ENCODE measurements at regions not wholly inside any gene's neighbourhood (a gene's known extent, or its start where the extent isn't known, plus 50 kb on each side); places are given as distances from the start of the nearest gene placed in this dataset.

GRCh38 chr6:8794420-8794819, 359.1 kb upstream of the SLC35B3 start:
- H3K4me3 Mint-ChIP-seq: no peak overlapping the region
- no peaks in the 10 kb centered on the region for H3K36me3 Mint-ChIP-seq
- Histone ChIP-seq H3K36me3 (ENCODE audit: control insufficient read depth in 2 of 2, extremely low read depth in 1 of 2, insufficient read depth in 1 of 2, low read length in 1 of 2) (no peaks in the 10 kb centered on the region), H3K4me3 (ENCODE audit: control insufficient read depth in 1 of 2, extremely low read depth in 1 of 2, low read length in 1 of 2) (no peak overlapping the region), H3K27me3 (replicated peaks in 1 of 2; ENCODE audit: control insufficient read depth in 2 of 2, extremely low read depth in 1 of 2, insufficient read depth in 2 of 2, low read length in 1 of 2) (no peaks in the 10 kb centered on the region), H3K9me3 (no peaks in the 10 kb centered on the region), H3K27ac (ENCODE audit: low read length) (no peak overlapping the region), H3K4me1 (ENCODE audit: control insufficient read depth in 1 of 2, extremely low read depth in 1 of 2, insufficient read depth in 2 of 2, low read length in 2 of 2) (no peaks in the 10 kb centered on the region)
- ChIA-PET POLR2A (interaction anchor here in 1 of 2 donors (0.6 kb wide), 1 partner anchor 160 kb away, joined by 3 read pairs; no protein-coding TSS in a partner anchor), CTCF (no interaction called here)
- no peaks in the 10 kb centered on the region for H3K27me3 Mint-ChIP-seq
- ATAC-seq (replicated peaks in 1 of 4) (no peak), DNase-seq (no peak)
- H3K27ac Mint-ChIP-seq: no peak overlapping the region
- peaks cover 7 to 13% (median 9%) of the 10 kb centered on the region in 3 donors for H3K9me3 Mint-ChIP-seq
- no peaks in the 10 kb centered on the region for H3K4me1 Mint-ChIP-seq
- WGBS (ENCODE audit: insufficient coverage): no CpG with 5 or more reads among the region's 3 CpGs

GRCh38 chr6:8789878-8790277, 354.5 kb upstream of the SLC35B3 start:
- DNase-seq: no peak
- H3K4me3 Mint-ChIP-seq: no peak overlapping the region
- no CpG with 5 or more reads among the region's 2 CpGs for WGBS (ENCODE audit: insufficient coverage)
- Histone ChIP-seq H3K4me1 (ENCODE audit: control insufficient read depth in 1 of 2, extremely low read depth in 1 of 2, insufficient read depth in 2 of 2, low read length in 2 of 2) (no peaks in the 10 kb centered on the region), H3K9me3 (no peaks in the 10 kb centered on the region), H3K36me3 (ENCODE audit: control insufficient read depth in 2 of 2, extremely low read depth in 1 of 2, insufficient read depth in 1 of 2, low read length in 1 of 2) (no peaks in the 10 kb centered on the region), H3K27me3 (replicated peaks in 1 of 2; ENCODE audit: control insufficient read depth in 2 of 2, extremely low read depth in 1 of 2, insufficient read depth in 2 of 2, low read length in 1 of 2) (no peaks in the 10 kb centered on the region), H3K4me3 (ENCODE audit: control insufficient read depth in 1 of 2, extremely low read depth in 1 of 2, low read length in 1 of 2) (no peak overlapping the region), H3K27ac (ENCODE audit: low read length) (no peak overlapping the region)
- no peaks in the 10 kb centered on the region for H3K4me1 Mint-ChIP-seq
- no peaks in the 10 kb centered on the region for H3K36me3 Mint-ChIP-seq
- ChIA-PET POLR2A (no interaction called here), CTCF (no interaction called here)
- H3K27ac Mint-ChIP-seq: no peak overlapping the region
- no peak for ATAC-seq (replicated peaks in 1 of 4)
- no peaks in the 10 kb centered on the region for H3K27me3 Mint-ChIP-seq
- peaks cover 8 to 15% (median 13%) of the 10 kb centered on the region in 3 donors for H3K9me3 Mint-ChIP-seq

GRCh38 chr6:8785223-8785622, 349.9 kb upstream of the SLC35B3 start:
- ATAC-seq (replicated peaks in 1 of 4) (no peak), DNase-seq (no peak)
- Mint-ChIP-seq H3K4me1 (no peaks in the 10 kb centered on the region), H3K36me3 (no peaks in the 10 kb centered on the region), H3K27ac (no peak overlapping the region), H3K9me3 (peaks cover 2 to 27% (median 12%) of the 10 kb centered on the region in 3 donors), H3K27me3 (peaks cover 0 to 3% of the 10 kb centered on the region in 2 donors), H3K4me3 (no peak overlapping the region)
- ChIA-PET CTCF (no interaction called here), POLR2A (no interaction called here)
- no peaks in the 10 kb centered on the region for H3K9me3 ChIP-seq
- WGBS (ENCODE audit: insufficient coverage): no CpG with 5 or more reads among the region's 3 CpGs
- no peaks in the 10 kb centered on the region for H3K4me1 ChIP-seq (ENCODE audit: control insufficient read depth in 1 of 2, extremely low read depth in 1 of 2, insufficient read depth in 2 of 2, low read length in 2 of 2)
- no peak overlapping the region for H3K27ac ChIP-seq (ENCODE audit: low read length)
- no peaks in the 10 kb centered on the region for H3K36me3 ChIP-seq (ENCODE audit: control insufficient read depth in 2 of 2, extremely low read depth in 1 of 2, insufficient read depth in 1 of 2, low read length in 1 of 2)
- H3K4me3 ChIP-seq (ENCODE audit: control insufficient read depth in 1 of 2, extremely low read depth in 1 of 2, low read length in 1 of 2): no peak overlapping the region
- H3K27me3 ChIP-seq (replicated peaks in 1 of 2; ENCODE audit: control insufficient read depth in 2 of 2, extremely low read depth in 1 of 2, insufficient read depth in 2 of 2, low read length in 1 of 2): no peaks in the 10 kb centered on the region

GRCh38 chr6:8783191-8783590, 347.8 kb upstream of the SLC35B3 start:
- ATAC-seq (replicated peaks in 1 of 4) (no peak), DNase-seq (no peak)
- no peaks in the 10 kb centered on the region for H3K4me1 ChIP-seq (ENCODE audit: control insufficient read depth in 1 of 2, extremely low read depth in 1 of 2, insufficient read depth in 2 of 2, low read length in 2 of 2)
- no peak overlapping the region for H3K4me3 ChIP-seq (ENCODE audit: control insufficient read depth in 1 of 2, extremely low read depth in 1 of 2, low read length in 1 of 2)
- Mint-ChIP-seq H3K27ac (no peak overlapping the region), H3K36me3 (no peaks in the 10 kb centered on the region), H3K4me3 (no peak overlapping the region), H3K4me1 (no peaks in the 10 kb centered on the region), H3K27me3 (peaks cover 0 to 3% of the 10 kb centered on the region in 2 donors), H3K9me3 (peaks cover 2 to 20% (median 15%) of the 10 kb centered on the region in 3 donors)
- H3K27me3 ChIP-seq (replicated peaks in 1 of 2; ENCODE audit: control insufficient read depth in 2 of 2, extremely low read depth in 1 of 2, insufficient read depth in 2 of 2, low read length in 1 of 2): no peaks in the 10 kb centered on the region
- H3K27ac ChIP-seq (ENCODE audit: low read length): no peak overlapping the region
- no peaks in the 10 kb centered on the region for H3K9me3 ChIP-seq
- ChIA-PET CTCF (no interaction called here), POLR2A (no interaction called here)
- no peaks in the 10 kb centered on the region for H3K36me3 ChIP-seq (ENCODE audit: control insufficient read depth in 2 of 2, extremely low read depth in 1 of 2, insufficient read depth in 1 of 2, low read length in 1 of 2)

- ATAC-seq (replicated peaks in 1 of 4) (no peak), DNase-seq (no peak)
- H3K27me3 ChIP-seq (replicated peaks in 1 of 2; ENCODE audit: control insufficient read depth in 2 of 2, extremely low read depth in 1 of 2, insufficient read depth in 2 of 2, low read length in 1 of 2): no peaks in the 10 kb centered on the region
- WGBS (ENCODE audit: insufficient coverage): no CpG with 5 or more reads among the region's 2 CpGs
- ChIA-PET POLR2A (no interaction called here), CTCF (no interaction called here)
- no peak overlapping the region for H3K27ac ChIP-seq (ENCODE audit: low read length)
- no peak overlapping the region for H3K4me3 ChIP-seq (ENCODE audit: control insufficient read depth in 1 of 2, extremely low read depth in 1 of 2, low read length in 1 of 2)
- H3K36me3 ChIP-seq (ENCODE audit: control insufficient read depth in 2 of 2, extremely low read depth in 1 of 2, insufficient read depth in 1 of 2, low read length in 1 of 2): no peaks in the 10 kb centered on the region
- Mint-ChIP-seq H3K9me3 (peaks cover 6 to 27% (median 10%) of the 10 kb centered on the region in 3 donors), H3K36me3 (no peaks in the 10 kb centered on the region), H3K4me1 (no peaks in the 10 kb centered on the region), H3K27me3 (peaks cover 0 to 3% of the 10 kb centered on the region in 2 donors), H3K4me3 (no peak overlapping the region), H3K27ac (no peak overlapping the region)
- H3K4me1 ChIP-seq (ENCODE audit: control insufficient read depth in 1 of 2, extremely low read depth in 1 of 2, insufficient read depth in 2 of 2, low read length in 2 of 2): no peaks in the 10 kb centered on the region
- H3K9me3 ChIP-seq: no peaks in the 10 kb centered on the region
Observed at GRCh38 chr6:8780653-8781052, 345.3 kb upstream of the SLC35B3 start.

- Histone ChIP-seq H3K9me3 (no peaks in the 10 kb centered on the region), H3K36me3 (ENCODE audit: control insufficient read depth in 2 of 2, extremely low read depth in 1 of 2, insufficient read depth in 1 of 2, low read length in 1 of 2) (no peaks in the 10 kb centered on the region), H3K4me1 (ENCODE audit: control insufficient read depth in 1 of 2, extremely low read depth in 1 of 2, insufficient read depth in 2 of 2, low read length in 2 of 2) (no peaks in the 10 kb centered on the region), H3K27me3 (replicated peaks in 1 of 2; ENCODE audit: control insufficient read depth in 2 of 2, extremely low read depth in 1 of 2, insufficient read depth in 2 of 2, low read length in 1 of 2) (no peaks in the 10 kb centered on the region), H3K27ac (ENCODE audit: low read length) (no peak overlapping the region), H3K4me3 (ENCODE audit: control insufficient read depth in 1 of 2, extremely low read depth in 1 of 2, low read length in 1 of 2) (no peak overlapping the region)
- whole genome bisulfite sequencing (ENCODE audit: insufficient coverage): no CpG with 5 or more reads among the region's 1 CpG
- ChIA-PET POLR2A (no interaction called here), CTCF (no interaction called here)
- H3K4me1 Mint-ChIP-seq: no peaks in the 10 kb centered on the region
- H3K27me3 Mint-ChIP-seq: no peaks in the 10 kb centered on the region
- no peaks in the 10 kb centered on the region for H3K36me3 Mint-ChIP-seq
- no peak overlapping the region for H3K4me3 Mint-ChIP-seq
- H3K27ac Mint-ChIP-seq: no peak overlapping the region
- peaks cover 0 to 18% (median 13%) of the 10 kb centered on the region in 3 donors for H3K9me3 Mint-ChIP-seq
- no peak for ATAC-seq (replicated peaks in 1 of 4)
- no peak for DNase-seq
Observed at GRCh38 chr6:8764733-8765132, 329.4 kb upstream of the SLC35B3 start.

GRCh38 chr6:8760951-8761350, 325.6 kb upstream of the SLC35B3 start:
- Histone ChIP-seq H3K27me3 (replicated peaks in 1 of 2; ENCODE audit: control insufficient read depth in 2 of 2, extremely low read depth in 1 of 2, insufficient read depth in 2 of 2, low read length in 1 of 2) (no peaks in the 10 kb centered on the region), H3K27ac (ENCODE audit: low read length) (no peak overlapping the region), H3K36me3 (ENCODE audit: control insufficient read depth in 2 of 2, extremely low read depth in 1 of 2, insufficient read depth in 1 of 2, low read length in 1 of 2) (no peaks in the 10 kb centered on the region), H3K4me3 (ENCODE audit: control insufficient read depth in 1 of 2, extremely low read depth in 1 of 2, low read length in 1 of 2) (no peak overlapping the region), H3K9me3 (no peaks in the 10 kb centered on the region), H3K4me1 (ENCODE audit: control insufficient read depth in 1 of 2, extremely low read depth in 1 of 2, insufficient read depth in 2 of 2, low read length in 2 of 2) (no peaks in the 10 kb centered on the region)
- H3K4me1 Mint-ChIP-seq: no peaks in the 10 kb centered on the region
- no peak overlapping the region for H3K4me3 Mint-ChIP-seq
- CTCF ChIA-PET: no interaction called here
- peaks cover 5 to 26% (median 9%) of the 10 kb centered on the region in 3 donors for H3K9me3 Mint-ChIP-seq
- no peak for DNase-seq
- H3K27me3 Mint-ChIP-seq: no peaks in the 10 kb centered on the region
- no peaks in the 10 kb centered on the region for H3K36me3 Mint-ChIP-seq
- no CpG with 5 or more reads among the region's 1 CpG for WGBS (ENCODE audit: insufficient coverage)
- H3K27ac Mint-ChIP-seq: no peak overlapping the region
- ATAC-seq (replicated peaks in 1 of 4): no peak
- POLR2A ChIA-PET: no interaction called here
